Stomach (tissue), 4 donors: ENCODE measurements at regions not wholly inside any gene's neighbourhood (a gene's known extent, or its start where the extent isn't known, plus 50 kb on each side); places are given as distances from the start of the nearest gene placed in this dataset.

Source experiments
- POLR2A ChIP-seq, 4 donors: fragments of 450-650 bp; IDR thresholded peaks; one replicate each; pipeline ENCODE4 v1.6.1; 2016; ENCODE audit warnings: antibody characterized with exemption in 4 of 4, control low read depth in 2 of 4, mild to moderate bottlenecking in 1 of 4, moderate library complexity in 1 of 4
- POLR2AphosphoS5 ChIP-seq, 3 donors: sonication (generic); formaldehyde crosslinking; IDR thresholded peaks; one replicate each; pipeline ENCODE4 v1.6.1; 2016; ENCODE audit warnings: antibody characterized with exemption in 3 of 3
- TF ChIP-seq, protein P1 (sequence below), 7 experiments: fragments of 450-650 bp in 4 of 7; fragments of 200-600 bp in 3 of 7; sonication (generic) in 3 of 7; IDR thresholded peaks; one replicate each; pipeline ENCODE4 v1.5.1; 2016 to 2019; ENCODE audit warnings: antibody characterized with exemption in 7 of 7, control low read depth in 2 of 7, mild to moderate bottlenecking in 1 of 7

- TF ChIP-seq, protein P1, sequence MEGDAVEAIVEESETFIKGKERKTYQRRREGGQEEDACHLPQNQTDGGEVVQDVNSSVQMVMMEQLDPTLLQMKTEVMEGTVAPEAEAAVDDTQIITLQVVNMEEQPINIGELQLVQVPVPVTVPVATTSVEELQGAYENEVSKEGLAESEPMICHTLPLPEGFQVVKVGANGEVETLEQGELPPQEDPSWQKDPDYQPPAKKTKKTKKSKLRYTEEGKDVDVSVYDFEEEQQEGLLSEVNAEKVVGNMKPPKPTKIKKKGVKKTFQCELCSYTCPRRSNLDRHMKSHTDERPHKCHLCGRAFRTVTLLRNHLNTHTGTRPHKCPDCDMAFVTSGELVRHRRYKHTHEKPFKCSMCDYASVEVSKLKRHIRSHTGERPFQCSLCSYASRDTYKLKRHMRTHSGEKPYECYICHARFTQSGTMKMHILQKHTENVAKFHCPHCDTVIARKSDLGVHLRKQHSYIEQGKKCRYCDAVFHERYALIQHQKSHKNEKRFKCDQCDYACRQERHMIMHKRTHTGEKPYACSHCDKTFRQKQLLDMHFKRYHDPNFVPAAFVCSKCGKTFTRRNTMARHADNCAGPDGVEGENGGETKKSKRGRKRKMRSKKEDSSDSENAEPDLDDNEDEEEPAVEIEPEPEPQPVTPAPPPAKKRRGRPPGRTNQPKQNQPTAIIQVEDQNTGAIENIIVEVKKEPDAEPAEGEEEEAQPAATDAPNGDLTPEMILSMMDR (IDR thresholded peaks at IDR 0.05), result no peak
- TF ChIP-seq POLR2A (IDR thresholded peaks at IDR 0.05), result no peak
- no peak for TF ChIP-seq POLR2AphosphoS5 (IDR thresholded peaks at IDR 0.05)
These were observed 171.0 kb downstream of the BMP7 start for GRCh38 chr20:57095426-57095825.
